ENCODE measurements at regions not wholly inside any gene's neighbourhood (a gene's known extent, or its start where the extent isn't known, plus 50 kb on each side); places are given as distances from the start of the nearest gene placed in this dataset.

- no peak overlapping the region for H3K4me3 ChIP-seq (ENCODE audit: extremely low read depth in 1 of 4, insufficient read depth in 2 of 4, low read depth in 3 of 4, low read length in 4 of 4)
- no peak overlapping the region for H3K4ac ChIP-seq (replicated peaks; ENCODE audit: insufficient read length, low read depth, low read length)
- no peak overlapping the region for H2BK120ac ChIP-seq (replicated peaks; ENCODE audit: low read depth, low read length)
- H3K18ac ChIP-seq (ENCODE audit: extremely low read depth, low read length): no peak overlapping the region
- H3K79me2 ChIP-seq (ENCODE audit: control insufficient read depth in 1 of 2, insufficient read depth in 2 of 2, low read length in 2 of 2): no peaks in the 10 kb centered on the region
- H4K8ac ChIP-seq (ENCODE audit: extremely low read depth, insufficient read depth, low read length): no peak overlapping the region
- no peak overlapping the region for H4K91ac ChIP-seq (replicated peaks; ENCODE audit: insufficient read length, low read length)
- no peak overlapping the region; the same call in 1 of the 2 replicates for H2BK12ac ChIP-seq (ENCODE audit: low read depth, low read length)
- no peaks in the 10 kb centered on the region for H3K79me1 ChIP-seq (ENCODE audit: low read depth, low read length)
- no peak overlapping the region for H3K27ac ChIP-seq (ENCODE audit: low read depth, low read length)
- peaks cover 0 to 7% of the 10 kb centered on the region in 2 experiments; a peak in 2 of 4 replicates for H3K9me3 ChIP-seq (ENCODE audit: insufficient read depth in 2 of 2, low read depth in 1 of 2, low read length in 1 of 2)
- peaks cover 0 to 3% (median 0%) of the 10 kb centered on the region in 4 experiments; a peak in 1 of 7 replicates for H3K4me1 ChIP-seq (replicated peaks in 1 of 4; ENCODE audit: control insufficient read depth in 3 of 4, insufficient read depth in 4 of 4, low read length in 3 of 4)
- H2AK5ac ChIP-seq (ENCODE audit: low read depth, low read length): no peak overlapping the region
- peaks cover 0 to 2% (median 0%) of the 10 kb centered on the region in 4 experiments; a peak in 2 of 7 replicates for H3K27me3 ChIP-seq (replicated peaks in 1 of 4; ENCODE audit: control insufficient read depth in 3 of 4, extremely low read depth in 1 of 4, insufficient read depth in 3 of 4, low read length in 3 of 4)
- H2AFZ ChIP-seq (ENCODE audit: low read length): no peak overlapping the region
- no peak overlapping the region for H2BK20ac ChIP-seq (ENCODE audit: low read length)
- WGBS, 2 experiments (ENCODE audit: extremely low coverage in 1 of 2, insufficient coverage in 1 of 2, insufficient read length in 1 of 2, insufficient replicate concordance in 2 of 2, low coverage in 1 of 2, low lambda C conversion rate in 2 of 2, missing lambda C conversion rate in 1 of 2): 94% methylated on average over 5 of the region's 5 CpGs; no CpG with 5 or more reads in 1 of the 2 experiments
- no peak overlapping the region for H3K56ac ChIP-seq (replicated peaks; ENCODE audit: insufficient read length, low read depth, low read length)
- H2BK5ac ChIP-seq (ENCODE audit: low read depth, low read length): no peak overlapping the region
- H4K20me1 ChIP-seq (replicated peaks in 1 of 2; ENCODE audit: control insufficient read depth in 1 of 2, insufficient read depth in 2 of 2, low read length in 2 of 2): no peaks in the 10 kb centered on the region
- H3K23ac ChIP-seq (ENCODE audit: insufficient read length): no peak overlapping the region
- no peak overlapping the region for H4K5ac ChIP-seq (ENCODE audit: insufficient read length, low read depth, low read length)
- no peak overlapping the region; the same call in 1 of the 2 replicates for H2BK15ac ChIP-seq (ENCODE audit: low read length)
- H3K4me2 ChIP-seq (ENCODE audit: insufficient read depth in 1 of 2, low read depth in 2 of 2, low read length in 2 of 2): no peak overlapping the region
- CTCF ChIA-PET (ENCODE audit: partially characterized antibody): interaction anchor here (1.1 kb wide), 1 partner anchor 265 kb away, joined by 3 read pairs; no protein-coding TSS in a partner anchor
- FAIRE-seq (no peak), DNase-seq (ENCODE audit: low read depth in 1 of 2, low spot score in 2 of 2) (no peak)
- H3K9ac ChIP-seq (replicated peaks in 1 of 4; ENCODE audit: extremely low read depth in 1 of 4, low read depth in 3 of 4, low read length in 3 of 4): no peak overlapping the region
- no peaks in the 10 kb centered on the region for H3K36me3 ChIP-seq (ENCODE audit: control insufficient read depth in 2 of 4, insufficient read depth in 4 of 4, low read length in 3 of 4)
- POLR2A ChIA-PET (ENCODE audit: partially characterized antibody): interaction anchor here (0.5 kb wide), 1 partner anchor 968 kb away, joined by 3 read pairs; no protein-coding TSS in a partner anchor
- H3K14ac ChIP-seq (ENCODE audit: insufficient read length): no peak overlapping the region
- H3K23me2 ChIP-seq (ENCODE audit: low read depth, low read length): no peaks in the 10 kb centered on the region
- TF ChIP-seq TEAD4 (IDR thresholded peaks at IDR 0.05; ENCODE audit: low read depth, low read length): no peak
- no peak for TF ChIP-seq TBP (IDR thresholded peaks at IDR 0.05; ENCODE audit: low read depth, low read length)
- no peak for TF ChIP-seq BRCA1 (IDR thresholded peaks at IDR 0.05; ENCODE audit: low read depth, low read length)
- no peak for TF ChIP-seq SP4 (IDR thresholded peaks at IDR 0.05; ENCODE audit: low read length)
- TF ChIP-seq RNF2 (IDR thresholded peaks at IDR 0.05; ENCODE audit: borderline replicate concordance, low read depth, low read length, missing control alignments, poor library complexity, severe bottlenecking): no peak
- no peak for TF ChIP-seq JUND (IDR thresholded peaks at IDR 0.05; ENCODE audit: low read length)
- no peak for TF ChIP-seq CEBPB (IDR thresholded peaks at IDR 0.05; ENCODE audit: low read depth, low read length)
- TF ChIP-seq CBX8 (IDR thresholded peaks at IDR 0.05; ENCODE audit: borderline replicate concordance, low read depth, low read length): no peak
- TF ChIP-seq MAFK (IDR thresholded peaks at IDR 0.05; ENCODE audit: low read depth, low read length): no peak
- TF ChIP-seq GABPA (IDR thresholded peaks at IDR 0.05; ENCODE audit: borderline replicate concordance, insufficient read depth, low read length): no peak
- no peak for TF ChIP-seq HDAC6 (IDR thresholded peaks at IDR 0.05; ENCODE audit: low read depth, low read length)
- no peak for TF ChIP-seq CTBP2 (IDR thresholded peaks at IDR 0.05; ENCODE audit: borderline replicate concordance, insufficient read depth, insufficient read length, low read length)
- TF ChIP-seq HDAC2 (IDR thresholded peaks at IDR 0.05; ENCODE audit: borderline replicate concordance in 1 of 2, low read depth in 2 of 2, low read length in 2 of 2): no peak
- TF ChIP-seq POLR2AphosphoS5 (IDR thresholded peaks at IDR 0.05; ENCODE audit: low read depth, low read length): no peak
- no peak for TF ChIP-seq SRF (IDR thresholded peaks at IDR 0.05; ENCODE audit: low read depth, low read length)
These were observed 111.8 kb downstream of the SOX1 start for GRCh38 chr13:112178769-112179168.
